Colonic mucosa (tissue), 4 donors: ENCODE measurements at regions not wholly inside any gene's neighbourhood (a gene's known extent, or its start where the extent isn't known, plus 50 kb on each side); places are given as distances from the start of the nearest gene placed in this dataset.

Experiments
- DNase-seq: peaks from one replicate; pipeline ENCODE4 v3.0.0-alpha.2; 2020
- H3K27ac ChIP-seq: fragments of 200-600 bp; one replicate; pipeline ENCODE4 v1.8.0; 2021
- H3K27me3 ChIP-seq: fragments of 200-600 bp; one replicate; pipeline ENCODE4 v1.8.0; 2021
- H3K36me3 ChIP-seq: fragments of 200-600 bp; one replicate; pipeline ENCODE4 v1.8.0; 2021
- H3K4me1 ChIP-seq: fragments of 200-600 bp; one replicate; pipeline ENCODE4 v1.8.0; 2021; ENCODE audit warnings: mild to moderate bottlenecking
- H3K4me3 ChIP-seq: fragments of 200-600 bp; one replicate; pipeline ENCODE4 v1.8.0; 2021
- H3K9ac ChIP-seq, 2 donors: one replicate each; pipeline ENCODE4 v1.7.0; 2013; ENCODE audit warnings: control low read depth in 2 of 2, low read depth in 2 of 2, low read length in 2 of 2
- H3K9me3 ChIP-seq: fragments of 200-600 bp; one replicate; pipeline ENCODE4 v1.8.0; 2021
- CTCF ChIP-seq: fragments of 200-600 bp; IDR thresholded peaks from one replicate; pipeline ENCODE4 v1.8.0; 2022; ENCODE audit warnings: antibody characterized with exemption, mild to moderate bottlenecking
- intact Hi-C: fragments of 100-400 bp; cut with DNase I; formaldehyde crosslinking; loops from one replicate; pipeline ENCODE4 v1.14.1; 2022
- donor health status: healthy.
- donor health status: DM: no; HTN: no; CAD: no.
- donor health status: DM: no; HTN: no; CAD: no.

GRCh38 chr19:5263615-5264014 is 77.0 kb downstream of the PTPRS start:
- TF ChIP-seq CTCF, result no peak
- Histone ChIP-seq H3K36me3 (no peaks in the 10 kb centered on the region), H3K9me3 (no peaks in the 10 kb centered on the region), H3K4me3 (no peak overlapping the region), H3K27me3 (no peaks in the 10 kb centered on the region), H3K9ac (no peak overlapping the region), H3K4me1 (no peaks in the 10 kb centered on the region), H3K27ac (no peak overlapping the region)
- intact Hi-C loops, result no loop called here
- no peak for DNase-seq

GRCh38 chr19:5262721-5263120 is 77.9 kb downstream of the PTPRS start:
- no peak overlapping the region for H3K27ac ChIP-seq
- intact Hi-C loops, result no loop called here
- no peaks in the 10 kb centered on the region for H3K36me3 ChIP-seq

GRCh38 chr19:5261156-5261890 is 79.3 kb downstream of the PTPRS start:
- Histone ChIP-seq H3K4me3 (no peak overlapping the region), H3K4me1 (no peaks in the 10 kb centered on the region), H3K9me3 (no peaks in the 10 kb centered on the region), H3K27me3 (no peaks in the 10 kb centered on the region), H3K36me3 (no peaks in the 10 kb centered on the region), H3K9ac (no peak overlapping the region), H3K27ac (no peak overlapping the region)
- no peak for TF ChIP-seq CTCF
- DNase-seq, result no peak
- intact Hi-C loops, result no loop called here

More at GRCh38 chr19:5262721-5263120, 77.9 kb downstream of the PTPRS start:
- Histone ChIP-seq H3K27me3 (no peaks in the 10 kb centered on the region), H3K4me1 (no peaks in the 10 kb centered on the region), H3K9ac (no peak overlapping the region), H3K9me3 (no peaks in the 10 kb centered on the region), H3K4me3 (no peak overlapping the region)
- no peak for DNase-seq
- TF ChIP-seq CTCF, result no peak

- no peak for TF ChIP-seq CTCF
- Histone ChIP-seq H3K4me3 (no peak overlapping the region), H3K27ac (no peak overlapping the region), H3K36me3 (no peaks in the 10 kb centered on the region), H3K27me3 (no peaks in the 10 kb centered on the region), H3K9ac (no peak overlapping the region), H3K9me3 (no peaks in the 10 kb centered on the region), H3K4me1 (no peaks in the 10 kb centered on the region)
- intact Hi-C loops, result no loop called here
- no peak for DNase-seq
Measured at GRCh38 chr19:5260381-5260967, 80.1 kb downstream of the PTPRS start.

- Histone ChIP-seq H3K4me1 (no peaks in the 10 kb centered on the region), H3K36me3 (no peaks in the 10 kb centered on the region), H3K9me3 (no peaks in the 10 kb centered on the region), H3K4me3 (no peak overlapping the region), H3K27me3 (no peaks in the 10 kb centered on the region), H3K27ac (no peak overlapping the region), H3K9ac (no peak overlapping the region)
- TF ChIP-seq CTCF, result no peak
- intact Hi-C loops, result no loop called here
- DNase-seq, result no peak
Measured at GRCh38 chr19:5259750-5260149, 80.9 kb downstream of the PTPRS start.
